ENCODE measurements at regions not wholly inside any gene's neighbourhood (a gene's known extent, or its start where the extent isn't known, plus 50 kb on each side); places are given as distances from the start of the nearest gene placed in this dataset.

- TF ChIP-seq CTCF (IDR thresholded peaks at IDR 0.05) (no peak), POLR2A (IDR thresholded peaks at IDR 0.05) (no peak), EP300 (IDR thresholded peaks at IDR 0.05) (no peak)
Measured at GRCh38 chr9:80134487-80134886, 562.7 kb downstream of the TLE4 start.
